ENCODE measurements at regions not wholly inside any gene's neighbourhood (a gene's known extent, or its start where the extent isn't known, plus 50 kb on each side); places are given as distances from the start of the nearest gene placed in this dataset.

- in situ Hi-C loops (cut with MboI) (no loop called here), intact Hi-C loops (cut with micrococcal nuclease) (no loop called here)
- H3K4me2 ChIP-seq (ENCODE audit: insufficient read depth, low read length): no peak overlapping the region
- H3K27ac ChIP-seq (ENCODE audit: extremely low read depth, low read depth, low read length): no peak overlapping the region
- no peaks in the 10 kb centered on the region for H3K4me1 ChIP-seq (replicated peaks in 1 of 2; ENCODE audit: control insufficient read depth in 2 of 2, insufficient read depth in 2 of 2, low read length in 2 of 2)
- H4K20me1 ChIP-seq (replicated peaks; ENCODE audit: control insufficient read depth, insufficient read depth, low read length): no peaks in the 10 kb centered on the region
- no peaks in the 10 kb centered on the region for H3K27me3 ChIP-seq (ENCODE audit: control insufficient read depth in 2 of 2, insufficient read depth in 2 of 2, low read length in 2 of 2)
- 0 out of 2 replicates have a peak, but pooled peaks cover 1% of the 10 kb centered on the region for H3K9me3 ChIP-seq (replicated peaks; ENCODE audit: control insufficient read depth, insufficient read depth, low read depth, low read length)
- no peaks in the 10 kb centered on the region for H3K9me1 ChIP-seq (ENCODE audit: control insufficient read depth, insufficient read depth, low read length)
- H3K79me2 ChIP-seq (ENCODE audit: control insufficient read depth, insufficient read depth, low read length): no peaks in the 10 kb centered on the region
- H2AFZ ChIP-seq (ENCODE audit: low read depth, low read length): no peak overlapping the region
- FAIRE-seq (no peak), DNase-seq (ENCODE audit: extremely low read depth in 1 of 4, low spot score in 3 of 4) (no peak), ATAC-seq (no peak)
- H3K36me3 ChIP-seq (ENCODE audit: control insufficient read depth, insufficient read depth, low read length): no peaks in the 10 kb centered on the region
- TF ChIP-seq ZNF354B (CRISPR knock-in tag; IDR thresholded peaks at IDR 0.05) (no peak), POLR3G (IDR thresholded peaks at IDR 0.05; ENCODE audit: extremely low read depth, insufficient read length, insufficient replicate concordance) (no peak), ETV6 (IDR thresholded peaks at IDR 0.05; ENCODE audit: borderline replicate concordance in 1 of 2, low read depth in 2 of 2, low read length in 1 of 2) (no peak), ETV6 (CRISPR knock-in tag; IDR thresholded peaks at IDR 0.05; ENCODE audit: borderline replicate concordance) (no peak), SNRNP70 (optimal IDR thresholded peaks at IDR 0.05; ENCODE audit: low read depth, low read length) (no peak), ZNF76 (CRISPR knock-in tag; IDR thresholded peaks at IDR 0.05; ENCODE audit: borderline replicate concordance) (no peak), XRCC5 (IDR thresholded peaks at IDR 0.05; ENCODE audit: low read depth, low read length) (no peak), MTA1 (IDR thresholded peaks at IDR 0.05; ENCODE audit: borderline replicate concordance) (no peak), NR0B1 (IDR thresholded peaks at IDR 0.05; ENCODE audit: partially characterized antibody) (no peak), NCOA2 (IDR thresholded peaks at IDR 0.05; ENCODE audit: partially characterized antibody in 2 of 2) (no peak), BDP1 (IDR thresholded peaks at IDR 0.05; ENCODE audit: insufficient read depth, insufficient read length) (no peak), KAT8 (IDR thresholded peaks at IDR 0.05; ENCODE audit: low read depth) (no peak)
- no peak overlapping the region for H3K9ac ChIP-seq (ENCODE audit: insufficient read depth in 1 of 2, low read depth in 2 of 2, low read length in 2 of 2)
- WGBS (ENCODE audit: insufficient coverage, low coverage, missing lambda C conversion rate): 8% methylated on average over 3 of the region's 3 CpGs
- CTCF ChIA-PET (ENCODE audit: low intra/inter-chr PET ratio): no interaction called here
- BruUV-seq (replicated peaks): no TSS peak
- POLR2A ChIA-PET: no interaction called here
- H3K4me3 ChIP-seq: no peak overlapping the region
Observed at GRCh38 chr21:27841084-27841672, 874.3 kb upstream of the ADAMTS5 start.
